ENCODE measurements at regions not wholly inside any gene's neighbourhood (a gene's known extent, or its start where the extent isn't known, plus 50 kb on each side); places are given as distances from the start of the nearest gene placed in this dataset.

GRCh38 chrX:38943120-38943519 is 141.9 kb downstream of the MID1IP1 start:
- no peak for TF ChIP-seq CTCF (IDR thresholded peaks at IDR 0.05; ENCODE audit: low read depth, low read length, poor library complexity, severe bottlenecking)
- no peak for TF ChIP-seq EZH2phosphoT487 (IDR thresholded peaks at IDR 0.05; ENCODE audit: borderline replicate concordance, low read length)

All from DOHH2 (cell line).